Inferior parietal cortex (tissue), 1 donor: ENCODE measurements at regions not wholly inside any gene's neighbourhood (a gene's known extent, or its start where the extent isn't known, plus 50 kb on each side); places are given as distances from the start of the nearest gene placed in this dataset.
"Not testable (repeated sequence)": the region's sequence is repeated elsewhere in the genome, so short reads cannot be mapped to it uniquely, and the experiment has no call there.

Source experiments
- DNase-seq: peaks from one replicate; pipeline ENCODE4 v3.0.0-alpha.2; 2016; ENCODE audit errors: extremely low spot score

GRCh38 chr7:116373229-116373628 is 126.3 kb upstream of the CAV2 start:
- not testable (repeated sequence) for DNase-seq

DNA sequence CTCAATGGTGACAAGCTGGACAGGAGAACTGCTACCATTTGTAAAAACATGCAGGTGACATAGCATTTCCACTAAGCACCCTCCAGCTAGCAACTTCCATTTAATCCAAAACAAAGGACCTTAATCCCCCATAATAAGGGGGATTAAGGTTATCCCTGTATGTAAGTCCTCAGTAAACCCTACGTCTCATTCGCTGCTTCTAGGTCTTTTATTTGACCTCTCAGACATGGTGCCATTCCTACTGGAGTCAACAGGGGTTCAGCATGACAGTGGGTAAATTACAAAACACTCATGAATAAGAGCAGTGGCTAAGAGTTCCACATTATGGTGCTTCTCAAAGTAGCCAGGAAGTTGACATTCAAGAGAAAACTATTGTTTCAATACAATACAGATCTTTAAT is 121.8 kb upstream of the CAV2 start:
- DNase-seq, result no peak

- no peak for DNase-seq
Observed at GRCh38 chr7:116380025-116380424, 119.5 kb upstream of the CAV2 start.

- no peak for DNase-seq
Observed at GRCh38 chr7:116382375-116382774, 117.2 kb upstream of the CAV2 start.

GRCh38 chr7:116384936-116385635 is 114.5 kb upstream of the CAV2 start:
- no peak for DNase-seq

GRCh38 chr7:116386674-116387073 is 112.9 kb upstream of the CAV2 start:
- no peak for DNase-seq

- DNase-seq, result peak; percentile 21
Observed at GRCh38 chr7:116390363-116390762, 109.2 kb upstream of the CAV2 start.

- no peak for DNase-seq
Observed at GRCh38 chr7:116392806-116393205, 106.7 kb upstream of the CAV2 start.

GRCh38 chr7:116393654-116394053 is 105.9 kb upstream of the CAV2 start:
- DNase-seq, result no peak

GRCh38 chr7:116394106-116394505 is 105.4 kb upstream of the CAV2 start:
- DNase-seq, result no peak

DNA sequence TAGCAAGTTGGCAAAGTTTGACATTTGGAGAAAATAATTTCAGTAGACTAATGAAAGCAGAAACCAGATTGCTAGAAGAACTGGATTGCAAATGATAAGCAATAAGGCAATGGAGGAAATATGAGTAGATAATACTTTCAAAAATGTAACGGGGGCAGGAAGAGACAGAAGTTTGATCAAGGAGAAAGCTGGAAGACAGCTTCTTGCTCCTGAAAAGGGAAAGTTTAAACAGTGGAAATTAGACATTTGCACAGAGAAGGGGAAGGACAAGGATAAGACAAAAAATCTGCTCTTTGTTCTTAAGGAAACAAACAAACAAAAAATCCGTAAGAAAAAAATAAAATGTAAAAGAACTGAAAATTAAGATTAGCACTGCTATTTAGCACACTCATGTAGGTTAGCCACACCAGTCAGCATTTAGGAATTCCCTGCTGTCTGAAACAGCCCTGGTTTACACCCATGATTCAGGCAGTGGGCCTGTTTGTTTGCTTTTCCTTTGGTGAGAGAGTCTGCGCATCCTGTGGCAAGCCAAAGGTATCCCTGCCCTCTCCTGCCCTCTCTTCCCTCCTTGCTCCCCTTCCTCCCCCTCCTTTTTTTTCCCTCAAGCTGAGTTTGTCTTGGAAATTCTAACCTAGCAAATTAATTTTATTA is 104.3 kb upstream of the CAV2 start:
- DNase-seq, result no peak

DNA sequence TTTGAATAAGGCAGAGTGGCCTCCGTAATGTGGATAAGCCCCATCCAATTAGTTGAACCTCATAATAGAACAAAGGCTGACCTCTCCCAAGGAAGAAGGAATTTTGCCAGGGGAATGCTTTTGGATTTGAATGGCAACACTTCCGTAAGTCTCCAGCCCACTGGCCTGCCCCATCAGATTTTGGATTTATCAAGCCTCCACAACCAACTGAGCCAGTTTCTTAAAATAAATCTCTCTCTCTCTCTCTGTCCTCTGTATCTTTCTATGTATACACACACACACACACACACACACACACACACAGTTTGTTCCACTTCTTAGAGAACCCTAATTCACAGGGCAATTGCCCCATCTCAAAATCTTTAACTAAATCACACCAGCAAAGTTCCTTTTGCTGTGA is 100.9 kb upstream of the CAV2 start:
- no peak for DNase-seq

GRCh38 chr7:116399819-116400218 is 99.7 kb upstream of the CAV2 start:
- no peak for DNase-seq

DNA sequence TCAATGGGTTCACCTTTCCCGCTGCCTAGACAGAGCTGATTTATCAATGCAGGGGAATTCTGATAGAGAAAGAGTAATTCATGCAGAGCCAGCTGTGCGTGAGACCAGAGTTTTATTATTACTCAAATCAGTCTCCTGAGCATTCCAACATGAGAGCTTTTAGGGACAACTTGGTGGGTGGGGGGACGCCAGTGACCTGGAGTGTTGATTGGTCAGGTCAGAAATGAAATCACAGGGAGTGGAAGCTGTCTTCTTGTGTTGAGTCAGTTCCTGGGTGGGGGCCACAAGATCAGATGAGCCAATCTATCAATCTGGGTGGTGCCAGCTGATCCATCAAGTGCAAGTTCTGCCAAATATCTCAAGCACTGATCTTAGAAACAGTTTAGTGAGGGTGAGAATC is 99.0 kb upstream of the CAV2 start:
- no peak for DNase-seq

GRCh38 chr7:116401711-116402110 is 97.8 kb upstream of the CAV2 start:
- DNase-seq, result no peak

GRCh38 chr7:116403265-116403664 is 96.3 kb upstream of the CAV2 start:
- no peak for DNase-seq

DNA sequence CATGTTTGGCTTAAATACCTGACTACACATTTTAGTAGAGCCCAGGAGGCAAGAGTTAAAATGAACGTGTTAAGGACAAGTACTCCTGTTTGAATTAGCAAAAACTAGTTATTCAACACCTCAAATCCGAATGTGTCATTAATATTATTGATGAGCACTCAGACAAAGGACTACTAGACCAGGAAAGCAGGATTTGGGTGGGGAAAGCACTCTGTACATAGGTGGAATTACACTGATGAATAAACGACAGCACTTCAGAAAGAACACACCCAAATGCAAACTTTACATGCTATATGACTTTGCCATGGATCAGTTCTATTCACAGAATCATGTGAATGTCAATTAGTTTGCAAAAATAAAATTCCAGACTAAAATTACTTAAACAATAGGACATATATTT is 95.1 kb upstream of the CAV2 start:
- no peak for DNase-seq

- DNase-seq, result no peak
Observed at GRCh38 chr7:116405810-116406209, 93.7 kb upstream of the CAV2 start.

DNA sequence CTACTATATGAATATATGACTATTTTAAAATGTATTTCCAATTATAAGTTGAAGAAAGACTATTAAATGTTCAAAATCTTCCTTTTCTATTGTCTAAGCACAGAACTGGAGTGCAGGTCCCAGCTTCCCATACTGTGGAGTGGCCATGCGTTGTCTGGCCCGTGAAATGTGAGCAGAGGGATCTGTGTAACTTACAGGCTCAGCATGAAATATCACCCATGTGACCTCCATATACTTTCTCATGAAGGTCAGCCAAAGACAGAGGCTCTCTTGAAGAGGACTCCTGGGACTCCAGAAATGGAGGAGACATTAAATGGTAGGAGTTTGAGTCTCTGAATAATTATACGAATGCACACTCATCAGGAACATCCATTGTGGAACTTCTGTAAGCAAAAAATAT is 92.4 kb upstream of the CAV2 start:
- no peak for DNase-seq

- no peak for DNase-seq
Observed at GRCh38 chr7:116408166-116408565, 91.4 kb upstream of the CAV2 start.

- not testable (repeated sequence) for DNase-seq
Observed at GRCh38 chr7:116408831-116409453, 90.6 kb upstream of the CAV2 start.

DNA sequence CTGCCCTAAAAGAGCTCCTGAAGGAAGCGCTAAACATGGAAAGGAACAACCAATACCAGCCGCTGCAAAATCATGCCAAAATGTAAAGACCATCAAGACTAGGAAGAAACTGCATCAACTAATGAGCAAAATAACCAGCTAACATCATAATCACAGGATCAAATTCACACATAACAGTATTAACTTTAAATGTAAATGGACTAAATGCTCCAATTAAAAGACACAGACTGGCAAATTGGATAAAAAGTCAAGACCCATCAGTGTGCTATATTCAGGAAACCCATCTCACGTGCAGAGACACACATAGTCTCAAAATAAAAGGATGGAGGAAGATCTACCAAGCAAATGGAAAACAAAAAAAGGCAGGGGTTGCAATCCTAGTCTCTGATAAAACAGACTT is 88.8 kb upstream of the CAV2 start:
- not testable (repeated sequence) for DNase-seq
